Keratinocyte (primary cell): ENCODE measurements at regions not wholly inside any gene's neighbourhood (a gene's known extent, or its start where the extent isn't known, plus 50 kb on each side); places are given as distances from the start of the nearest gene placed in this dataset.

Experiments
- DNase-seq: peaks from one replicate; pipeline ENCODE4 v3.0.0-alpha.2; 2011; ENCODE audit warnings: low read depth, missing footprints, low spot score
- FAIRE-seq: peaks from 2 replicates; lab custom pipeline; 2011; peaks lifted over from hg19 to GRCh38; lab: Jason Lieb, UNC
- H2AFZ ChIP-seq: 2 replicates; pipeline ENCODE4 v1.6.0; 2012; ENCODE audit warnings: low read length, control low read depth, inconsistent platforms; ENCODE audit not compliant: control insufficient read depth
- H3K27ac ChIP-seq: 2 replicates; pipeline ENCODE4 v1.5.1; 2011; ENCODE audit warnings: low read length; ENCODE audit not compliant: control insufficient read depth, insufficient read depth
- H3K27me3 ChIP-seq: 3 replicates; pipeline ENCODE4 v1.6.0; 2011; ENCODE audit warnings: low read length; ENCODE audit not compliant: control insufficient read depth, insufficient read depth; ENCODE audit errors: extremely low read depth
- H3K36me3 ChIP-seq, 2 experiments: 2 replicates in 1 of 2; 3 replicates in 1 of 2; pipeline ENCODE4 v1.5.1; 2011; ENCODE audit warnings: low read length in 2 of 2, mild to moderate bottlenecking in 1 of 2; ENCODE audit not compliant: control insufficient read depth in 2 of 2, insufficient read depth in 2 of 2; ENCODE audit errors: extremely low read depth in 1 of 2
- H3K4me1 ChIP-seq: 3 replicates; pipeline ENCODE4 v1.5.1; 2011; ENCODE audit warnings: low read length; ENCODE audit not compliant: control insufficient read depth, insufficient read depth; ENCODE audit errors: extremely low read depth
- H3K4me2 ChIP-seq: 3 replicates; pipeline ENCODE4 v1.6.0; 2011; ENCODE audit warnings: low read depth, low read length; ENCODE audit not compliant: control insufficient read depth, insufficient read depth; ENCODE audit errors: extremely low read depth
- H3K4me3 ChIP-seq, 3 experiments: fragments of 200-600 bp in 1 of 3; sonication (generic) in 1 of 3; 2 replicates in 2 of 3; 3 replicates in 1 of 3; pipeline ENCODE4 v1.5.1; 2011 to 2016; ENCODE audit warnings: low read length in 3 of 3, mild to moderate bottlenecking in 3 of 3, control low read depth in 2 of 3, inconsistent platforms in 1 of 3, low read depth in 1 of 3, mixed read lengths in 1 of 3, mixed run types in 1 of 3, moderate library complexity in 1 of 3; ENCODE audit not compliant: control insufficient read depth in 2 of 3, insufficient read depth in 2 of 3; ENCODE audit errors: extremely low read depth in 1 of 3
- H3K79me2 ChIP-seq: 2 replicates; pipeline ENCODE4 v1.6.0; 2012; ENCODE audit warnings: low read length; ENCODE audit not compliant: control insufficient read depth, insufficient read depth
- H3K9ac ChIP-seq: 3 replicates; pipeline ENCODE4 v1.6.0; 2011; ENCODE audit warnings: low read length; ENCODE audit not compliant: control insufficient read depth, insufficient read depth; ENCODE audit errors: extremely low read depth
- H3K9me1 ChIP-seq: 3 replicates; pipeline ENCODE4 v1.6.0; 2011; ENCODE audit warnings: low read length; ENCODE audit not compliant: control insufficient read depth, insufficient read depth; ENCODE audit errors: extremely low read depth
- H3K9me3 ChIP-seq: 2 replicates; pipeline ENCODE4 v1.5.1; 2012; ENCODE audit warnings: low read depth, low read length; ENCODE audit not compliant: control insufficient read depth
- H4K20me1 ChIP-seq: 3 replicates; pipeline ENCODE4 v1.6.0; 2011; ENCODE audit warnings: low read length; ENCODE audit not compliant: control insufficient read depth, insufficient read depth; ENCODE audit errors: extremely low read depth
- EZH2 ChIP-seq: IDR thresholded peaks from one replicate; pipeline ENCODE4 v1.6.1; 2012; ENCODE audit warnings: inconsistent platforms, mild to moderate bottlenecking, low read length, moderate library complexity
- dilution Hi-C: fragments of 300-500 bp; cut with MboI; formaldehyde crosslinking; loops from one replicate; pipeline ENCODE4 v1.7.0; 2020; ENCODE audit warnings: low sequenced_read_pairs; ENCODE audit not compliant: extremely low pct_ligation_motif_present
- TF ChIP-seq, protein P1 (sequence below), 3 experiments: IDR thresholded peaks in 1 of 3; conservative IDR thresholded peaks in 1 of 3; optimal IDR thresholded peaks in 1 of 3; 2 replicates in 2 of 3; 3 replicates in 1 of 3; pipeline versions ENCODE3 to v1.5.1; 2011; ENCODE audit warnings: low read length in 3 of 3, mild to moderate bottlenecking in 3 of 3, moderate library complexity in 2 of 3, control low read depth in 1 of 3, inconsistent platforms in 1 of 3; ENCODE audit not compliant: insufficient read depth in 2 of 3; ENCODE audit errors: extremely low read depth in 1 of 3

GRCh38 chr12:67927324-67927723 is 61.9 kb upstream of the IFNG-AS1 start:
- no peak for DNase-seq
- Histone ChIP-seq H4K20me1 (no peaks in the 10 kb centered on the region), H2AFZ (no peak overlapping the region), H3K9me1 (no peaks in the 10 kb centered on the region), H3K27ac (no peak overlapping the region), H3K79me2 (no peaks in the 10 kb centered on the region), H3K27me3 (no peaks in the 10 kb centered on the region), H3K4me2 (no peak overlapping the region), H3K9ac (no peak overlapping the region), H3K36me3 (no peaks in the 10 kb centered on the region), H3K9me3 (no peaks in the 10 kb centered on the region), H3K4me1 (no peaks in the 10 kb centered on the region), H3K4me3 (no peak overlapping the region)
- TF ChIP-seq EZH2 = no peak
- TF ChIP-seq, protein P1, sequence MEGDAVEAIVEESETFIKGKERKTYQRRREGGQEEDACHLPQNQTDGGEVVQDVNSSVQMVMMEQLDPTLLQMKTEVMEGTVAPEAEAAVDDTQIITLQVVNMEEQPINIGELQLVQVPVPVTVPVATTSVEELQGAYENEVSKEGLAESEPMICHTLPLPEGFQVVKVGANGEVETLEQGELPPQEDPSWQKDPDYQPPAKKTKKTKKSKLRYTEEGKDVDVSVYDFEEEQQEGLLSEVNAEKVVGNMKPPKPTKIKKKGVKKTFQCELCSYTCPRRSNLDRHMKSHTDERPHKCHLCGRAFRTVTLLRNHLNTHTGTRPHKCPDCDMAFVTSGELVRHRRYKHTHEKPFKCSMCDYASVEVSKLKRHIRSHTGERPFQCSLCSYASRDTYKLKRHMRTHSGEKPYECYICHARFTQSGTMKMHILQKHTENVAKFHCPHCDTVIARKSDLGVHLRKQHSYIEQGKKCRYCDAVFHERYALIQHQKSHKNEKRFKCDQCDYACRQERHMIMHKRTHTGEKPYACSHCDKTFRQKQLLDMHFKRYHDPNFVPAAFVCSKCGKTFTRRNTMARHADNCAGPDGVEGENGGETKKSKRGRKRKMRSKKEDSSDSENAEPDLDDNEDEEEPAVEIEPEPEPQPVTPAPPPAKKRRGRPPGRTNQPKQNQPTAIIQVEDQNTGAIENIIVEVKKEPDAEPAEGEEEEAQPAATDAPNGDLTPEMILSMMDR (optimal IDR thresholded peaks at IDR 0.05 in 1 of 3, IDR thresholded peaks at IDR 0.05 in 1 of 3, conservative IDR thresholded peaks at IDR 0.05 in 1 of 3; ENCODE audit: extremely low read depth in 1 of 3, insufficient read depth in 2 of 3, low read length in 3 of 3) = no peak
- no peak for FAIRE-seq
- dilution Hi-C loops = no loop called here

GRCh38 chr12:67927815-67928214 is 61.4 kb upstream of the IFNG-AS1 start:
- Histone ChIP-seq H3K9ac (no peak overlapping the region), H3K36me3 (no peaks in the 10 kb centered on the region), H2AFZ (no peak overlapping the region), H3K79me2 (no peaks in the 10 kb centered on the region), H3K9me3 (no peaks in the 10 kb centered on the region), H3K27ac (no peak overlapping the region), H3K9me1 (no peaks in the 10 kb centered on the region), H3K27me3 (no peaks in the 10 kb centered on the region), H3K4me1 (no peaks in the 10 kb centered on the region), H4K20me1 (no peaks in the 10 kb centered on the region), H3K4me3 (no peak overlapping the region), H3K4me2 (no peak overlapping the region)
- DNase-seq = no peak
- TF ChIP-seq, protein P1 (optimal IDR thresholded peaks at IDR 0.05 in 1 of 3, IDR thresholded peaks at IDR 0.05 in 1 of 3, conservative IDR thresholded peaks at IDR 0.05 in 1 of 3; ENCODE audit: extremely low read depth in 1 of 3, insufficient read depth in 2 of 3, low read length in 3 of 3) = no peak
- TF ChIP-seq EZH2 = no peak
- dilution Hi-C loops = no loop called here
- no peak for FAIRE-seq
